Mesenchymal stem cell (in vitro differentiated cells and primary cell): ENCODE measurements at regions not wholly inside any gene's neighbourhood (a gene's known extent, or its start where the extent isn't known, plus 50 kb on each side); places are given as distances from the start of the nearest gene placed in this dataset.

Experiments
- DNase-seq: peaks from one replicate; pipeline ENCODE4 v3.0.0-alpha.2; 2013
- H2AFZ ChIP-seq: one replicate; pipeline ENCODE4 v1.6.1; 2013; ENCODE audit warnings: low read depth, mild to moderate bottlenecking, control low read depth, inconsistent platforms, low read length, moderate library complexity
- H2AK5ac ChIP-seq: 2 replicates; pipeline ENCODE4 v1.6.1; 2013; ENCODE audit warnings: low read length, moderate library complexity, mild to moderate bottlenecking, inconsistent platforms; ENCODE audit not compliant: severe bottlenecking
- H2BK120ac ChIP-seq: one replicate; pipeline ENCODE4 v1.6.1; 2013; ENCODE audit warnings: low read depth, mild to moderate bottlenecking, inconsistent platforms, low read length, moderate library complexity
- H2BK12ac ChIP-seq, 2 experiments: one replicate each; pipeline ENCODE4 v1.6.1; 2013; ENCODE audit warnings: inconsistent platforms in 2 of 2, low read length in 2 of 2, mild to moderate bottlenecking in 2 of 2, moderate library complexity in 2 of 2, control low read depth in 1 of 2
- H2BK15ac ChIP-seq: one replicate; pipeline ENCODE4 v1.6.1; 2013; ENCODE audit warnings: mild to moderate bottlenecking, low read depth, inconsistent platforms; ENCODE audit not compliant: poor library complexity, severe bottlenecking
- H2BK5ac ChIP-seq: 2 replicates; pipeline ENCODE4 v1.6.1; 2013; ENCODE audit warnings: low read depth, mild to moderate bottlenecking, low read length, control low read depth, inconsistent platforms; ENCODE audit not compliant: poor library complexity, severe bottlenecking
- H3K14ac ChIP-seq, 2 experiments: one replicate each; pipeline ENCODE4 v1.6.1; 2013; ENCODE audit warnings: inconsistent platforms in 2 of 2, low read length in 2 of 2, control low read depth in 1 of 2, mild to moderate bottlenecking in 1 of 2, moderate library complexity in 1 of 2
- H3K18ac ChIP-seq, 2 experiments: one replicate each; pipeline ENCODE4 v1.6.1; 2013; ENCODE audit warnings: inconsistent platforms in 2 of 2, low read length in 2 of 2, control low read depth in 1 of 2, low read depth in 1 of 2, mild to moderate bottlenecking in 1 of 2
- H3K23ac ChIP-seq, 2 experiments: one replicate each; pipeline ENCODE4 v1.6.1; 2013; ENCODE audit warnings: inconsistent platforms in 2 of 2, low read length in 2 of 2, mild to moderate bottlenecking in 2 of 2, moderate library complexity in 2 of 2, control low read depth in 1 of 2
- H3K27ac ChIP-seq: 2 replicates; pipeline ENCODE4 v1.5.1; 2013; ENCODE audit warnings: mild to moderate bottlenecking, moderate library complexity, low read length, control low read depth, inconsistent platforms; ENCODE audit not compliant: poor library complexity, severe bottlenecking
- H3K27me3 ChIP-seq, 2 experiments: 2 replicates each; pipeline versions ENCODE4 v1.6.1 to v1.7.0; 2013; ENCODE audit warnings: low read length in 2 of 2, mild to moderate bottlenecking in 2 of 2, moderate library complexity in 2 of 2, control low read depth in 1 of 2, inconsistent platforms in 1 of 2; ENCODE audit not compliant: control insufficient read depth in 1 of 2, insufficient read depth in 1 of 2
- H3K36me3 ChIP-seq, 2 experiments: 2 replicates each; pipeline versions ENCODE4 v1.6.1 to v1.7.0; 2013; ENCODE audit warnings: low read length in 2 of 2, control low read depth in 1 of 2, inconsistent platforms in 1 of 2, low read depth in 1 of 2, mild to moderate bottlenecking in 1 of 2; ENCODE audit not compliant: insufficient read depth in 2 of 2, control insufficient read depth in 1 of 2
- H3K4ac ChIP-seq, 2 experiments: one replicate each; pipeline ENCODE4 v1.6.1; 2013; ENCODE audit warnings: inconsistent platforms in 2 of 2, low read length in 2 of 2, mild to moderate bottlenecking in 2 of 2, moderate library complexity in 2 of 2, control low read depth in 1 of 2, low read depth in 1 of 2
- H3K4me1 ChIP-seq: 2 replicates; pipeline ENCODE4 v1.6.1; 2013; ENCODE audit warnings: low read depth, low read length, control low read depth; ENCODE audit not compliant: control insufficient read depth, insufficient read depth
- H3K4me2 ChIP-seq: 2 replicates; pipeline ENCODE4 v1.6.1; 2013; ENCODE audit warnings: low read length, mild to moderate bottlenecking, inconsistent platforms; ENCODE audit not compliant: poor library complexity, severe bottlenecking
- H3K4me3 ChIP-seq, 2 experiments: 2 replicates each; pipeline versions ENCODE4 v1.5.1 to v1.7.0; 2013; ENCODE audit warnings: low read length in 2 of 2, mild to moderate bottlenecking in 2 of 2, control low read depth in 1 of 2, low read depth in 1 of 2; ENCODE audit not compliant: insufficient read depth in 1 of 2
- H3K79me1 ChIP-seq: replicated peaks from 2 replicates; pipeline ENCODE4 v1.6.1; 2013; ENCODE audit warnings: mild to moderate bottlenecking, control low read depth, low read length, inconsistent platforms; ENCODE audit not compliant: poor library complexity, severe bottlenecking
- H3K9ac ChIP-seq: 2 replicates; pipeline ENCODE4 v1.7.0; 2013; ENCODE audit warnings: mild to moderate bottlenecking, low read length, moderate library complexity
- H3K9me3 ChIP-seq: 2 replicates; pipeline ENCODE4 v1.7.0; 2013; ENCODE audit warnings: mild to moderate bottlenecking, low read length; ENCODE audit not compliant: control insufficient read depth
- H4K8ac ChIP-seq: one replicate; pipeline ENCODE4 v1.6.1; 2013; ENCODE audit warnings: inconsistent platforms, mild to moderate bottlenecking, low read length, moderate library complexity
- H4K91ac ChIP-seq: one replicate; pipeline ENCODE4 v1.6.1; 2013; ENCODE audit warnings: mild to moderate bottlenecking, low read length, inconsistent platforms
- WGBS: methylation state at CpG from one replicate; pipeline ENCODE4 v1.1.7; 2013; ENCODE audit warnings: mixed read lengths; 5-methylcytosine and 5-hydroxymethylcytosine counted together

DNA sequence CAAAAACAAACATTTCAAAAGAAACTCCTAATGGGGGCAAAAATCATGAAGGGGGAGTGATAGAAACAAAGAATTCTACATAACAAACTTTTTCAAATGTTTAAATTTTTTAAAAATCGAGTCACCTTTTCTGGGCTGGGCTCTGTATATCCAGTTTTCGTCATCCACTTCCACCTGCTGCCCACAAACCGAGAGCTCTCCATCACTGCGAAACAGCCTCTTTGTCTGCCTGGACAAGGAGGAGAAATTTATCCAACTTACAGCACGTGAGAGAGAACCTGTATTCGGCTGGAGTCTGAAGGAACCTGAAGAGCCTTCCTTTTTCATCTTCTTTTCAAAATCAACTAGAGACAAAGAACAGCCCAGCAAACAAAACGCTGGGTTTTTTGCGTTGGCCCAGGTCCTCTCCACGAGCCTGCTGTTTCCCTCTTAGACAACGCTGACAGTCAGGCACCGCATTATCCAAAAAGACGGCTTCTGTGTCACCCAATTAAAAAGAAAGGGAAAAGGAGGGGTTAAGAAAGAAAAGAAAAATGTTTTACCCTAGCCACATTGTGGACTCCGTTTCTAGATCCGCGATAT is 72.4 kb upstream of the NHSL1 start:
- H2BK5ac ChIP-seq, result no peak overlapping the region
- no peaks in the 10 kb centered on the region for H3K9me3 ChIP-seq
- peak overlapping the region; percentile 94 for H3K4me2 ChIP-seq
- no peak overlapping the region for H3K23ac ChIP-seq
- no peak overlapping the region for H2BK12ac ChIP-seq
- peak overlapping the region in 1 of 2 experiments; percentile 83 for H3K4me3 ChIP-seq
- H3K36me3 ChIP-seq, result no peaks in the 10 kb centered on the region
- H3K9ac ChIP-seq, result peak overlapping the region; percentile 86
- no peak overlapping the region for H2AK5ac ChIP-seq
- H3K14ac ChIP-seq, result no peak overlapping the region
- H2AFZ ChIP-seq, result no peak overlapping the region
- no peak overlapping the region for H3K27ac ChIP-seq
- no peak overlapping the region for H4K8ac ChIP-seq
- H4K91ac ChIP-seq, result no peak overlapping the region
- DNase-seq, result no peak
- no peak overlapping the region for H2BK120ac ChIP-seq
- H3K4ac ChIP-seq, result no peak overlapping the region
- peaks cover 12% of the 10 kb centered on the region for H3K79me1 ChIP-seq
- no peak overlapping the region for H3K18ac ChIP-seq
- WGBS, result 58% methylated on average over 11 of the region's 15 CpGs
- H3K4me1 ChIP-seq, result peaks cover 1% of the 10 kb centered on the region
- H2BK15ac ChIP-seq, result no peak overlapping the region
- H3K27me3 ChIP-seq, result no peaks in the 10 kb centered on the region

DNA sequence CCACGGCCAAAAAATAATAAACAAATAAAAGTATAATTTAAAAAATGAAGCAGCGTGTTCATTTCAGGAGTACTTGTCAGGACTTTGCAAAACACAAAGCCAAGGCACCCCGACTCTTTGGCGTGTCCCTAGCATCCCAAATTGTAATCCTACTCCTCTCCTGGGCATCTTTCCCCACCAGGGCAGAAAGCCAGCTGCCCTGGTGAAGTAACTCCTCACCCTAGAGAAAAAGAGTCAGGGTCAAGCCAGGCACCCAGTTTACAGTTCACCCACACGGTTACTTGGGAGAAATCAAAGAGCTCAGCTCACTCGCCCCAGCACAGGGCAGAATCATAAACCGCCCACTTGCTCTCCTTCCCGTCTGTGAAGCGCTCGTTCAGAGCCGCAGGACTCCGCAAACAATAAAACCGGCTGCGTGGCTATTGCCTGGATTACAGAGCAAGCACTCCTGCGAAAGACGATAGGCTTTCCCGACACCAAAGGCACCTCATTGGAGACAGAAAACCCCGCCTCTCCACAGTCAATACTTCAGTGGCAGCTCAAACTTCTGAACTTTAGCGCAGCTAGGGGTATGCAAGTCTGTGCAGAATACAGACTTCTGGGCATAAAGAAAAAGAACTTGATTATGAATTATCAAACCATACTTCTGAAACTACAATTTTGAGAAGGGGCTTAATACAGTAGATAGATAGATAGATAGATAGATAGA is 73.0 kb upstream of the NHSL1 start:
- no peak overlapping the region for H4K91ac ChIP-seq
- no peaks in the 10 kb centered on the region for H3K27me3 ChIP-seq
- peak overlapping the region in 1 of 2 experiments; percentile 17 for H2BK12ac ChIP-seq
- no peak overlapping the region for H2AFZ ChIP-seq
- H3K23ac ChIP-seq, result peak overlapping the region in 1 of 2 experiments; percentile 72
- H3K14ac ChIP-seq, result no peak overlapping the region
- H2BK15ac ChIP-seq, result no peak overlapping the region
- peak; percentile 79 for DNase-seq
- 17% methylated on average over 16 of the region's 19 CpGs for WGBS
- peak overlapping the region; percentile 94 for H3K4me2 ChIP-seq
- peak overlapping the region; percentile 86 for H3K9ac ChIP-seq
- H3K36me3 ChIP-seq, result no peaks in the 10 kb centered on the region
- H3K4me1 ChIP-seq, result peaks cover 2% of the 10 kb centered on the region
- H2AK5ac ChIP-seq, result no peak overlapping the region
- H3K18ac ChIP-seq, result peak overlapping the region in 1 of 2 experiments; percentile 54
- H3K9me3 ChIP-seq, result no peaks in the 10 kb centered on the region
- H3K4ac ChIP-seq, result no peak overlapping the region
- peak overlapping the region; percentile 56 to 83 for H3K4me3 ChIP-seq
- H2BK5ac ChIP-seq, result no peak overlapping the region
- H4K8ac ChIP-seq, result no peak overlapping the region
- no peak overlapping the region for H2BK120ac ChIP-seq
- peaks cover 12% of the 10 kb centered on the region for H3K79me1 ChIP-seq
- no peak overlapping the region for H3K27ac ChIP-seq

DNA sequence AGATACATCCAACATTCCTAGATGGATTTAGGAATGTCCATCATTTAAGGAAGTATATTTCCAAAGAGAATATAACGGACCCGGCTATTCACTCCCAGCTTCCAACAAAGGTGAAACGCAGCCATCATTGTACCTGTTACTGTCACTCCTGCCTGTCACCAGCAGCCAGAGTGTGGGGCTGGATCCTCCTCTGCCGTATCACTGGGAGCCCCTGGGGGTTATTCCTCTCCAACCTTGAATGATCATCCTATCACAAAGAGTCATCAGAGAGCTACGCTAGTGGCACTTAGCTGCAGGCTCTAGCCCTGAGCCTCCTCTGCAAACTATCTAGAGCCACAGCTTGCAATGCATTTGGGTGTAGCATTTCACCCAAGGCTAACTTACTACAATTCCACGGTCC is 73.6 kb upstream of the NHSL1 start:
- DNase-seq, result no peak
- H3K4me1 ChIP-seq, result peaks cover 4% of the 10 kb centered on the region
- no peak overlapping the region for H3K23ac ChIP-seq
- no peaks in the 10 kb centered on the region for H3K27me3 ChIP-seq
- H2BK15ac ChIP-seq, result no peak overlapping the region
- H3K9ac ChIP-seq, result peak overlapping the region; percentile 86
- H2AFZ ChIP-seq, result no peak overlapping the region
- H3K4me2 ChIP-seq, result no peak overlapping the region
- no peak overlapping the region for H4K8ac ChIP-seq
- peak overlapping the region in 1 of 2 experiments; percentile 83 for H3K4me3 ChIP-seq
- H3K4ac ChIP-seq, result no peak overlapping the region
- H3K14ac ChIP-seq, result no peak overlapping the region
- no peak overlapping the region for H3K27ac ChIP-seq
- H2BK5ac ChIP-seq, result no peak overlapping the region
- no peak overlapping the region for H2BK12ac ChIP-seq
- H4K91ac ChIP-seq, result no peak overlapping the region
- H3K9me3 ChIP-seq, result no peaks in the 10 kb centered on the region
- H2AK5ac ChIP-seq, result no peak overlapping the region
- WGBS, result 86% methylated on average over 6 of the region's 6 CpGs
- H2BK120ac ChIP-seq, result no peak overlapping the region
- no peaks in the 10 kb centered on the region for H3K36me3 ChIP-seq
- no peak overlapping the region for H3K18ac ChIP-seq
- H3K79me1 ChIP-seq, result peaks cover 12% of the 10 kb centered on the region

DNA sequence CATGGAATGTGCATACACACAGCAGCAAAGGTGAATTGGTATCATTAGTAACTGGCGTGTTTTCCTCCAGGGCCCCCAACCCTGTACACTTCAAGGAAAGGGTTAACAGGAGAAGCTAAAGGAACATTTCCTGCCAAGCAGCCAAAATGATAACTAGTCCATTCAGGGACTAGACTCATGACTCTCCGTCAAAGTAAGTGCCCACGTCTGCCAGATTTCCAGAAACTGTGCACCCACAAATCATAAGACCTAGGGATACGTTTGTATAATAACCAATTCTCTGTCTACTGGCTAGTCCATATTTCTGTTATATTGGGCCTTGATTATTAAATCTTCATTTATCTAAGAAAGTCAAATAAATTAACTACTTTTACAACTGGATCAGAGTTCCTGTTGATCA is 76.0 kb upstream of the NHSL1 start:
- Histone ChIP-seq H2AFZ (no peak overlapping the region), H4K91ac (no peak overlapping the region), H2BK5ac (no peak overlapping the region), H3K79me1 (peaks cover 19% of the 10 kb centered on the region), H3K36me3 (no peaks in the 10 kb centered on the region), H3K14ac (no peak overlapping the region), H3K4me1 (peaks cover 4% of the 10 kb centered on the region), H3K27ac (no peak overlapping the region), H2BK120ac (no peak overlapping the region), H3K9ac (no peak overlapping the region), H3K4me2 (no peak overlapping the region), H3K4me3 (no peak overlapping the region), H3K18ac (no peak overlapping the region), H2BK12ac (no peak overlapping the region), H3K27me3 (no peaks in the 10 kb centered on the region), H3K9me3 (no peaks in the 10 kb centered on the region), H4K8ac (no peak overlapping the region), H2AK5ac (no peak overlapping the region), H2BK15ac (no peak overlapping the region), H3K4ac (no peak overlapping the region), H3K23ac (no peak overlapping the region)
- no peak for DNase-seq
- 96% methylated on average over 3 of the region's 4 CpGs for WGBS
